ENCODE measurements at regions not wholly inside any gene's neighbourhood (a gene's known extent, or its start where the extent isn't known, plus 50 kb on each side); places are given as distances from the start of the nearest gene placed in this dataset.

- Mint-ChIP-seq H3K27me3 (no peaks in the 10 kb centered on the region), H3K9me3 (no peaks in the 10 kb centered on the region), H3K4me3 (no peak overlapping the region), H3K4me1 (ENCODE audit: low read depth) (no peaks in the 10 kb centered on the region), H3K36me3 (ENCODE audit: low read depth) (no peaks in the 10 kb centered on the region), H3K27ac (no peak overlapping the region)
- intact Hi-C loops (cut with micrococcal nuclease): no loop called here
These were observed 129.6 kb downstream of the PAPOLA start for GRCh38 chr14:96631621-96632362.

- Mint-ChIP-seq H3K27me3 (no peaks in the 10 kb centered on the region), H3K9me3 (no peaks in the 10 kb centered on the region), H3K4me1 (ENCODE audit: low read depth) (no peaks in the 10 kb centered on the region), H3K27ac (no peak overlapping the region), H3K36me3 (ENCODE audit: low read depth) (no peaks in the 10 kb centered on the region), H3K4me3 (no peak overlapping the region)
- intact Hi-C loops (cut with micrococcal nuclease): no loop called here
These were observed 130.2 kb downstream of the PAPOLA start for GRCh38 chr14:96632363-96632758.

GRCh38 chr14:96633096-96633495 lies 130.9 kb downstream of the PAPOLA start:
- no peaks in the 10 kb centered on the region for H3K9me3 Mint-ChIP-seq
- H3K27me3 Mint-ChIP-seq: no peaks in the 10 kb centered on the region
- H3K4me1 Mint-ChIP-seq (ENCODE audit: low read depth): no peaks in the 10 kb centered on the region
- H3K4me3 Mint-ChIP-seq: no peak overlapping the region
- H3K27ac Mint-ChIP-seq: no peak overlapping the region
- intact Hi-C loops (cut with micrococcal nuclease): no loop called here
- H3K36me3 Mint-ChIP-seq (ENCODE audit: low read depth): no peaks in the 10 kb centered on the region

- intact Hi-C loops (cut with micrococcal nuclease): no loop called here
- Mint-ChIP-seq H3K27ac (no peak overlapping the region), H3K27me3 (no peaks in the 10 kb centered on the region), H3K4me3 (no peak overlapping the region), H3K36me3 (ENCODE audit: low read depth) (no peaks in the 10 kb centered on the region), H3K9me3 (no peaks in the 10 kb centered on the region), H3K4me1 (ENCODE audit: low read depth) (no peaks in the 10 kb centered on the region)
These were observed 132.3 kb downstream of the PAPOLA start for GRCh38 chr14:96634481-96634880.

- Mint-ChIP-seq H3K27ac (no peak overlapping the region), H3K27me3 (no peaks in the 10 kb centered on the region), H3K4me3 (no peak overlapping the region), H3K36me3 (ENCODE audit: low read depth) (no peaks in the 10 kb centered on the region), H3K9me3 (no peaks in the 10 kb centered on the region), H3K4me1 (ENCODE audit: low read depth) (no peaks in the 10 kb centered on the region)
- intact Hi-C loops (cut with micrococcal nuclease): no loop called here
These were observed 132.7 kb downstream of the PAPOLA start for GRCh38 chr14:96634896-96635295.

DNA sequence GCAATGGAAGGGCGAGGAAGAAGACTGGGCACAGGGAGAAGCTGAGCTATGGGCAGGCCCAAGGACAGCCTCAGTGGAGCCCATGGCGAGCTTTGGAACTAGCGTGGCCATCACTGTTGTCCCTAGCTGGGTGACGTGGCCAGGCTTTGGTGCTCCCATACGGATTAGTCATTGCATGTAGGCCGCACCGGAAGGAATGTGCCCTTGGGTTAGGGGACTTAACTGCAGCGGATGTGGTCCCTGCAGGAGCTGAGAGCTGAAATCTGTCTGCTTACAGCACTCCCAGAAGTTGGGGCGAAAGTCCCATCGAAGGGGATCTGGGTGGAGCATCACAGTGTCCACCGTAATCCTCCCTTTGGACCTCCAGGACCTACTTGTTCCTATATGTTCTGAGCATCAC lies 133.7 kb downstream of the PAPOLA start:
- H3K27me3 Mint-ChIP-seq: no peaks in the 10 kb centered on the region
- no peaks in the 10 kb centered on the region for H3K4me1 Mint-ChIP-seq (ENCODE audit: low read depth)
- H3K27ac Mint-ChIP-seq: no peak overlapping the region
- intact Hi-C loops (cut with micrococcal nuclease): no loop called here
- H3K36me3 Mint-ChIP-seq (ENCODE audit: low read depth): no peaks in the 10 kb centered on the region
- H3K4me3 Mint-ChIP-seq: no peak overlapping the region
- no peaks in the 10 kb centered on the region for H3K9me3 Mint-ChIP-seq

- Mint-ChIP-seq H3K4me3 (no peak overlapping the region), H3K4me1 (ENCODE audit: low read depth) (no peaks in the 10 kb centered on the region), H3K9me3 (no peaks in the 10 kb centered on the region), H3K36me3 (ENCODE audit: low read depth) (no peaks in the 10 kb centered on the region), H3K27me3 (peaks cover 3% of the 10 kb centered on the region), H3K27ac (no peak overlapping the region)
- intact Hi-C loops (cut with micrococcal nuclease): no loop called here
These were observed 135.3 kb downstream of the PAPOLA start for GRCh38 chr14:96637521-96637920.

- no peak overlapping the region for H3K27ac Mint-ChIP-seq
- peaks cover 3% of the 10 kb centered on the region for H3K27me3 Mint-ChIP-seq
- H3K36me3 Mint-ChIP-seq (ENCODE audit: low read depth): no peaks in the 10 kb centered on the region
- no peaks in the 10 kb centered on the region for H3K9me3 Mint-ChIP-seq
- H3K4me1 Mint-ChIP-seq (ENCODE audit: low read depth): no peaks in the 10 kb centered on the region
- no peak overlapping the region for H3K4me3 Mint-ChIP-seq
- intact Hi-C loops (cut with micrococcal nuclease): no loop called here
These were observed 136.1 kb downstream of the PAPOLA start for GRCh38 chr14:96638041-96638855.

GRCh38 chr14:96639550-96639949 lies 137.4 kb downstream of the PAPOLA start:
- H3K27ac Mint-ChIP-seq: no peak overlapping the region
- peaks cover 5% of the 10 kb centered on the region for H3K27me3 Mint-ChIP-seq
- no peak overlapping the region for H3K4me3 Mint-ChIP-seq
- intact Hi-C loops (cut with micrococcal nuclease): no loop called here
- H3K36me3 Mint-ChIP-seq (ENCODE audit: low read depth): no peaks in the 10 kb centered on the region
- H3K9me3 Mint-ChIP-seq: no peaks in the 10 kb centered on the region
- H3K4me1 Mint-ChIP-seq (ENCODE audit: low read depth): no peaks in the 10 kb centered on the region

- Mint-ChIP-seq H3K4me3 (no peak overlapping the region), H3K9me3 (peaks cover 15% of the 10 kb centered on the region), H3K27me3 (peaks cover 5% of the 10 kb centered on the region), H3K36me3 (ENCODE audit: low read depth) (no peaks in the 10 kb centered on the region), H3K27ac (no peak overlapping the region), H3K4me1 (ENCODE audit: low read depth) (no peaks in the 10 kb centered on the region)
- intact Hi-C loops (cut with micrococcal nuclease): no loop called here
These were observed 146.5 kb downstream of the PAPOLA start for GRCh38 chr14:96648506-96649326.

- Mint-ChIP-seq H3K4me3 (no peak overlapping the region), H3K4me1 (ENCODE audit: low read depth) (no peaks in the 10 kb centered on the region), H3K27ac (no peak overlapping the region), H3K27me3 (peaks cover 5% of the 10 kb centered on the region), H3K9me3 (peaks cover 15% of the 10 kb centered on the region), H3K36me3 (ENCODE audit: low read depth) (no peaks in the 10 kb centered on the region)
- intact Hi-C loops (cut with micrococcal nuclease): no loop called here
These were observed 147.1 kb downstream of the PAPOLA start for GRCh38 chr14:96649327-96649601.

DNA sequence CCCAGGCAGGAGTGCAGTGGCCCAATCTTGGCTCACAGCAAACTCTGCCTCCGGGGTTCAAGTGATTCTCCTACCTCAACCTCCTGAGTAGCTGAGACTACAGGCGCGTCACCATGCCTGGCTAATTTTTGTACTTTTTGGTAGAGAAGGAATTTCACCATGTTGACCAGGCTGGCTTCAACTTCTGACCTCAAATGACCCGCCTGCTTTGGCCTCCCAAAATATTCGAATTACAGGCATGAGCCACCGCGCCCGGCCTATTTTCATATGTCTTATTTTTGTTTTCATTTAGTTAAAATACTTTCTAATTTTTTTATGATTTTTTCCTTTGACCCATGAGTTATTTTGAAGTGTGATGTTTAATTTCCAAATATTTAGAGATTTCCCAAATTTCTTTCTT lies 143.6 kb upstream of the VRK1 start:
- H3K27ac Mint-ChIP-seq: no peak overlapping the region
- intact Hi-C loops (cut with micrococcal nuclease): no loop called here
- H3K27me3 Mint-ChIP-seq: no peaks in the 10 kb centered on the region
- no peak overlapping the region for H3K4me3 Mint-ChIP-seq
- H3K36me3 Mint-ChIP-seq (ENCODE audit: low read depth): no peaks in the 10 kb centered on the region
- no peaks in the 10 kb centered on the region for H3K4me1 Mint-ChIP-seq (ENCODE audit: low read depth)
- peaks cover under 1% of the 10 kb centered on the region for H3K9me3 Mint-ChIP-seq

GRCh38 chr14:96658611-96659010 lies 138.6 kb upstream of the VRK1 start:
- Mint-ChIP-seq H3K4me3 (no peak overlapping the region), H3K9me3 (no peaks in the 10 kb centered on the region), H3K27ac (no peak overlapping the region), H3K36me3 (ENCODE audit: low read depth) (no peaks in the 10 kb centered on the region), H3K27me3 (peaks cover 2% of the 10 kb centered on the region), H3K4me1 (ENCODE audit: low read depth) (no peaks in the 10 kb centered on the region)
- intact Hi-C loops (cut with micrococcal nuclease): no loop called here

DNA sequence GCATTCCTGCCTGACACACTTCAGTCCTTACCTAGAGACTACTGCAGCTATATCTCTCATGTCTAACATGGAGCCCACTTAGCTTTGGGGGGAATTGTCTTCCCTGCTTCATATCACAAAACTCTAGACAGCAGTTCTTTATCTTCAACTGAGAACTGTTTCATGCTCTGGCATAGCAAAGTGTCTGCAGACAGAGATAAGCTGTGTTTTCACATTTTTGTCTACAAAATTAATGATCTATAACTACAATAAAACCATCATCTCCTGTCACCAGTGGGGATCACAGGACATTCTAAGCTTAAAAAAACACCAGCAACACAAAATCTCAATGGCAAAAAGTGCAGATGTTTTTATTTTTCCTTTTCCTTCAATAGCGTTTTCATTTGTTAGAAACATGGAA lies 137.1 kb upstream of the VRK1 start:
- no peaks in the 10 kb centered on the region for H3K36me3 Mint-ChIP-seq (ENCODE audit: low read depth)
- H3K4me3 Mint-ChIP-seq: no peak overlapping the region
- H3K27me3 Mint-ChIP-seq: peaks cover 2% of the 10 kb centered on the region
- H3K4me1 Mint-ChIP-seq (ENCODE audit: low read depth): no peaks in the 10 kb centered on the region
- H3K27ac Mint-ChIP-seq: no peak overlapping the region
- intact Hi-C loops (cut with micrococcal nuclease): no loop called here
- H3K9me3 Mint-ChIP-seq: no peaks in the 10 kb centered on the region

All from dendritic cell treated with granulocyte-macrophage colony-stimulating factor and Interleukin-4, amounts not matched to agents 40 ng/mL and 50 ng/mL, for 4 days (primary cell).